ENCODE measurements at regions not wholly inside any gene's neighbourhood (a gene's known extent, or its start where the extent isn't known, plus 50 kb on each side); places are given as distances from the start of the nearest gene placed in this dataset.

DNA sequence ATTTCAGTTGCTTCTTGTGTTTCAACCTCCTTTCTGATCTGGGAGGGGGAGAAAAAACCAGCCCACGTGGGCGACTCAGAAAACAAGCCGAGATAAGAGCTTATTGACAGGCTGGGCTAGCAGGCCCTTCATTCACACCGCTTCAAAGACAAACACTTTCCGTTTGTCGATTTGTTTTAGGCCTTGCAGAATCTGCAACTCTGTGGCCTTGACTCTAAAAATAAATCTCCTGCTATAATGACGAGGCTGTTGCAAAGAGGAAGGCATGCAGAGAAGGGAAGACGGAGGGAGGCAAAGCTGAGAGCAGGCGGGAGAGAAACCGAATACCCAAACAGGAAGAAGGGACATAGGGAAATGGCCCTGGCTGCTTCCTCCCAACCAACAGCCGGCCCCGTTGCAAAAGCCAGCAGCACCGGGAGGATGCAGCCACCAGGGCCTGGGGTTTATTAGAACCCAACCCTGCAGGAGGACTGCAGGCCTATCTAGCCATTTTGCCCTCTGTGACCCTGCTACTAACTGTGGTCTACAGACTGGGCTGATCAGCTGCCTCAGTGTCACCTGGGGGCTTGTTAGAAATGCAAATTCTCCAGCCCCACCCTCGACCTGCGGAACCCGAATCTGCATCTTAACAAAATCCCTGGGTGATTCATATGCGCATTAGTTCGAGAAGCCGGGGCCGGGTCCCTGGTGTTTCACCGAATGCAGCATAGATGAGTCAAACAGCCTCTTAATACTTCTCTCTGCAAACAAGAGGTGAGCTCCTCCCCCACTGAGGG, 325.5 kb downstream of the BCOR start (continued):
- TF ChIP-seq ZEB2 (IDR thresholded peaks at IDR 0.05): no peak
- 0 out of 2 replicates have a peak, but pooled peaks have one; percentile 42 for TF ChIP-seq BRD4 (IDR thresholded peaks at IDR 0.05)
- TF ChIP-seq SRSF1 (IDR thresholded peaks at IDR 0.05; ENCODE audit: low read depth, low read length): no peak
- TF ChIP-seq MGA (IDR thresholded peaks at IDR 0.05): peak; percentile 49; the same call in 1 of the 2 replicates
- TF ChIP-seq, protein P1, sequence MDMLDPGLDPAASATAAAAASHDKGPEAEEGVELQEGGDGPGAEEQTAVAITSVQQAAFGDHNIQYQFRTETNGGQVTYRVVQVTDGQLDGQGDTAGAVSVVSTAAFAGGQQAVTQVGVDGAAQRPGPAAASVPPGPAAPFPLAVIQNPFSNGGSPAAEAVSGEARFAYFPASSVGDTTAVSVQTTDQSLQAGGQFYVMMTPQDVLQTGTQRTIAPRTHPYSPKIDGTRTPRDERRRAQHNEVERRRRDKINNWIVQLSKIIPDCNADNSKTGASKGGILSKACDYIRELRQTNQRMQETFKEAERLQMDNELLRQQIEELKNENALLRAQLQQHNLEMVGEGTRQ (CRISPR knock-in tag; IDR thresholded peaks at IDR 0.05): peak; percentile 74
- TF ChIP-seq, protein P2, sequence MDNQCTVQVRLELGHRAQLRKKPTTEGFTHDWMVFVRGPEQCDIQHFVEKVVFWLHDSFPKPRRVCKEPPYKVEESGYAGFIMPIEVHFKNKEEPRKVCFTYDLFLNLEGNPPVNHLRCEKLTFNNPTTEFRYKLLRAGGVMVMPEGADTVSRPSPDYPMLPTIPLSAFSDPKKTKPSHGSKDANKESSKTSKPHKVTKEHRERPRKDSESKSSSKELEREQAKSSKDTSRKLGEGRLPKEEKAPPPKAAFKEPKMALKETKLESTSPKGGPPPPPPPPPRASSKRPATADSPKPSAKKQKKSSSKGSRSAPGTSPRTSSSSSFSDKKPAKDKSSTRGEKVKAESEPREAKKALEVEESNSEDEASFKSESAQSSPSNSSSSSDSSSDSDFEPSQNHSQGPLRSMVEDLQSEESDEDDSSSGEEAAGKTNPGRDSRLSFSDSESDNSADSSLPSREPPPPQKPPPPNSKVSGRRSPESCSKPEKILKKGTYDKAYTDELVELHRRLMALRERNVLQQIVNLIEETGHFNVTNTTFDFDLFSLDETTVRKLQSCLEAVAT (IDR thresholded peaks at IDR 0.05): no peak
- TF ChIP-seq CBX2 (IDR thresholded peaks at IDR 0.05; ENCODE audit: insufficient read depth, low read length, poor library complexity, severe bottlenecking): no peak
- TF ChIP-seq, protein P3, sequence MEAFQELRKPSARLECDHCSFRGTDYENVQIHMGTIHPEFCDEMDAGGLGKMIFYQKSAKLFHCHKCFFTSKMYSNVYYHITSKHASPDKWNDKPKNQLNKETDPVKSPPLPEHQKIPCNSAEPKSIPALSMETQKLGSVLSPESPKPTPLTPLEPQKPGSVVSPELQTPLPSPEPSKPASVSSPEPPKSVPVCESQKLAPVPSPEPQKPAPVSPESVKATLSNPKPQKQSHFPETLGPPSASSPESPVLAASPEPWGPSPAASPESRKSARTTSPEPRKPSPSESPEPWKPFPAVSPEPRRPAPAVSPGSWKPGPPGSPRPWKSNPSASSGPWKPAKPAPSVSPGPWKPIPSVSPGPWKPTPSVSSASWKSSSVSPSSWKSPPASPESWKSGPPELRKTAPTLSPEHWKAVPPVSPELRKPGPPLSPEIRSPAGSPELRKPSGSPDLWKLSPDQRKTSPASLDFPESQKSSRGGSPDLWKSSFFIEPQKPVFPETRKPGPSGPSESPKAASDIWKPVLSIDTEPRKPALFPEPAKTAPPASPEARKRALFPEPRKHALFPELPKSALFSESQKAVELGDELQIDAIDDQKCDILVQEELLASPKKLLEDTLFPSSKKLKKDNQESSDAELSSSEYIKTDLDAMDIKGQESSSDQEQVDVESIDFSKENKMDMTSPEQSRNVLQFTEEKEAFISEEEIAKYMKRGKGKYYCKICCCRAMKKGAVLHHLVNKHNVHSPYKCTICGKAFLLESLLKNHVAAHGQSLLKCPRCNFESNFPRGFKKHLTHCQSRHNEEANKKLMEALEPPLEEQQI (IDR thresholded peaks at IDR 0.05): no peak
- TF ChIP-seq CSDE1 (IDR thresholded peaks at IDR 0.05): no peak
